ENCODE measurements at regions not wholly inside any gene's neighbourhood (a gene's known extent, or its start where the extent isn't known, plus 50 kb on each side); places are given as distances from the start of the nearest gene placed in this dataset.

DNA sequence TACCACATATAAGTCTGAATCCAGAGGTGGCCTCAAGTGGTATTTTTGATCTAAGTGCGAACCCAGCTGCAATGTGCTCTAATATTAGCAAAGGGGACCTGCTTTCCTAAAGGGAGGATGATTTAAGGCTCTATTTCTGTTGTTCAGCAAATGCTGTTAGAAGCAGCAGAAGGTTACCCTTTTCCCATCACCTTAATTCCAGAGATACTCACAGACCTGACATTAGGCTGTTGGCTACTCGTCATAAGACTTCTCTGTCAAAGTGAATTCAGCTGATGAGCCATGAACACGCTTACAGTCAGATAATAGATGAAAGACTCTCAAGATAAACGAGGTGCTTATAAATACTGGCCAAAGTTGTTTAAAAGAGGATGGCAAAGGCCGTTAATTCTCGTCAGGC lies 308.7 kb upstream of the DDHD1 start:
- CTCF ChIA-PET = interaction anchor here (1.1 kb wide), 1 partner anchor 11 kb away, joined by 3 read pairs; no protein-coding TSS in a partner anchor
- FAIRE-seq = no peak
- WGBS (ENCODE audit: missing lambda C conversion rate) = 79% methylated on average over 6 of the region's 6 CpGs

DNA sequence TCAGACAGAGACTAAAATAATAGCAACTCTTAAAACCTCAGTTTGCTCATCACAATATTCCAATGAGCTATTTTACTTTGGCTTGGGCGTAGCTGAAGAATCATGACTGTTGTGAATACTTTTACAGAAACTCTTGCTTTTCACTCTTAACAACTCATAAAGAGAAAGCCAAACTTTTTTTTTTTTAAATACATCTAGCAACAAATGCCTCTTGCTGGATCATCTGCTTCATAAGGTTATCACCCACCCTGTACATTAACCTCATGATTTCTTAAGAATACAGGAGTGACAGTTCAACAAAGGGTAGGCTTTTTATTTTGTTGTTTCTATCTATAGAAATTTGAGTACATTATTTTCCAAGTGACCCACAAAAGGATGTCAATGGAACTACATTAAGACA lies 307.4 kb upstream of the DDHD1 start:
- POLR2A ChIA-PET = no interaction called here
- no peak for DNase-seq (ENCODE audit: low read depth in 1 of 2, low spot score in 1 of 2)
- H3K9me3 ChIP-seq = no peaks in the 10 kb centered on the region
- no peak for ATAC-seq
- H3K4me3 ChIP-seq = no peak overlapping the region
- no peak overlapping the region for H3K4me2 ChIP-seq
- H3K27ac ChIP-seq = no peak overlapping the region; a peak in 1 of 6 replicates
- peaks cover 23% of the 10 kb centered on the region for H3K4me1 ChIP-seq
- CTCF ChIA-PET = interaction anchor here (0.9 kb wide), 1 partner anchor 1346 kb away, joined by 3 read pairs; no protein-coding TSS in a partner anchor
- 84% methylated on average over 1 of the region's 1 CpG for WGBS (ENCODE audit: missing lambda C conversion rate)
- TF ChIP-seq, protein P1, sequence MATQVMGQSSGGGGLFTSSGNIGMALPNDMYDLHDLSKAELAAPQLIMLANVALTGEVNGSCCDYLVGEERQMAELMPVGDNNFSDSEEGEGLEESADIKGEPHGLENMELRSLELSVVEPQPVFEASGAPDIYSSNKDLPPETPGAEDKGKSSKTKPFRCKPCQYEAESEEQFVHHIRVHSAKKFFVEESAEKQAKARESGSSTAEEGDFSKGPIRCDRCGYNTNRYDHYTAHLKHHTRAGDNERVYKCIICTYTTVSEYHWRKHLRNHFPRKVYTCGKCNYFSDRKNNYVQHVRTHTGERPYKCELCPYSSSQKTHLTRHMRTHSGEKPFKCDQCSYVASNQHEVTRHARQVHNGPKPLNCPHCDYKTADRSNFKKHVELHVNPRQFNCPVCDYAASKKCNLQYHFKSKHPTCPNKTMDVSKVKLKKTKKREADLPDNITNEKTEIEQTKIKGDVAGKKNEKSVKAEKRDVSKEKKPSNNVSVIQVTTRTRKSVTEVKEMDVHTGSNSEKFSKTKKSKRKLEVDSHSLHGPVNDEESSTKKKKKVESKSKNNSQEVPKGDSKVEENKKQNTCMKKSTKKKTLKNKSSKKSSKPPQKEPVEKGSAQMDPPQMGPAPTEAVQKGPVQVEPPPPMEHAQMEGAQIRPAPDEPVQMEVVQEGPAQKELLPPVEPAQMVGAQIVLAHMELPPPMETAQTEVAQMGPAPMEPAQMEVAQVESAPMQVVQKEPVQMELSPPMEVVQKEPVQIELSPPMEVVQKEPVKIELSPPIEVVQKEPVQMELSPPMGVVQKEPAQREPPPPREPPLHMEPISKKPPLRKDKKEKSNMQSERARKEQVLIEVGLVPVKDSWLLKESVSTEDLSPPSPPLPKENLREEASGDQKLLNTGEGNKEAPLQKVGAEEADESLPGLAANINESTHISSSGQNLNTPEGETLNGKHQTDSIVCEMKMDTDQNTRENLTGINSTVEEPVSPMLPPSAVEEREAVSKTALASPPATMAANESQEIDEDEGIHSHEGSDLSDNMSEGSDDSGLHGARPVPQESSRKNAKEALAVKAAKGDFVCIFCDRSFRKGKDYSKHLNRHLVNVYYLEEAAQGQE (IDR thresholded peaks at IDR 0.05) = no peak
- TF ChIP-seq JUNB (IDR thresholded peaks at IDR 0.05) (no peak), HOXB13 (CRISPR knock-in tag; IDR thresholded peaks at IDR 0.05; ENCODE audit: low read depth) (no peak), NPAS2 (CRISPR knock-in tag; IDR thresholded peaks at IDR 0.05; ENCODE audit: borderline replicate concordance) (no peak), NFE2L2 (conservative IDR thresholded peaks at IDR 0.05; ENCODE audit: low read length) (no peak)
- TF ChIP-seq, protein P2, sequence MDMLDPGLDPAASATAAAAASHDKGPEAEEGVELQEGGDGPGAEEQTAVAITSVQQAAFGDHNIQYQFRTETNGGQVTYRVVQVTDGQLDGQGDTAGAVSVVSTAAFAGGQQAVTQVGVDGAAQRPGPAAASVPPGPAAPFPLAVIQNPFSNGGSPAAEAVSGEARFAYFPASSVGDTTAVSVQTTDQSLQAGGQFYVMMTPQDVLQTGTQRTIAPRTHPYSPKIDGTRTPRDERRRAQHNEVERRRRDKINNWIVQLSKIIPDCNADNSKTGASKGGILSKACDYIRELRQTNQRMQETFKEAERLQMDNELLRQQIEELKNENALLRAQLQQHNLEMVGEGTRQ (IDR thresholded peaks at IDR 0.05) = no peak
- TF ChIP-seq, protein P3, sequence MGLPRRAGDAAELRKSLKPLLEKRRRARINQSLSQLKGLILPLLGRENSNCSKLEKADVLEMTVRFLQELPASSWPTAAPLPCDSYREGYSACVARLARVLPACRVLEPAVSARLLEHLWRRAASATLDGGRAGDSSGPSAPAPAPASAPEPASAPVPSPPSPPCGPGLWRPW (IDR thresholded peaks at IDR 0.05) = no peak
- TF ChIP-seq, protein P4, sequence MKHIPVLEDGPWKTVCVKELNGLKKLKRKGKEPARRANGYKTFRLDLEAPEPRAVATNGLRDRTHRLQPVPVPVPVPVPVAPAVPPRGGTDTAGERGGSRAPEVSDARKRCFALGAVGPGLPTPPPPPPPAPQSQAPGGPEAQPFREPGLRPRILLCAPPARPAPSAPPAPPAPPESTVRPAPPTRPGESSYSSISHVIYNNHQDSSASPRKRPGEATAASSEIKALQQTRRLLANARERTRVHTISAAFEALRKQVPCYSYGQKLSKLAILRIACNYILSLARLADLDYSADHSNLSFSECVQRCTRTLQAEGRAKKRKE (CRISPR knock-in tag; IDR thresholded peaks at IDR 0.05; ENCODE audit: low read depth) = no peak
- TF ChIP-seq, protein P5, sequence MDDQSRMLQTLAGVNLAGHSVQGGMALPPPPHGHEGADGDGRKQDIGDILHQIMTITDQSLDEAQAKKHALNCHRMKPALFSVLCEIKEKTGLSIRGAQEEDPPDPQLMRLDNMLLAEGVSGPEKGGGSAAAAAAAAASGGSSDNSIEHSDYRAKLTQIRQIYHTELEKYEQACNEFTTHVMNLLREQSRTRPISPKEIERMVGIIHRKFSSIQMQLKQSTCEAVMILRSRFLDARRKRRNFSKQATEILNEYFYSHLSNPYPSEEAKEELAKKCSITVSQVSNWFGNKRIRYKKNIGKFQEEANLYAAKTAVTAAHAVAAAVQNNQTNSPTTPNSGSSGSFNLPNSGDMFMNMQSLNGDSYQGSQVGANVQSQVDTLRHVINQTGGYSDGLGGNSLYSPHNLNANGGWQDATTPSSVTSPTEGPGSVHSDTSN (IDR thresholded peaks at IDR 0.05) = no peak
- no peak for FAIRE-seq

More for the DNA sequence above, 308.7 kb upstream of the DDHD1 start:
- Histone ChIP-seq H3K27ac (no peak overlapping the region), H3K4me3 (no peak overlapping the region), H3K9me3 (no peaks in the 10 kb centered on the region), H3K4me1 (peaks cover 23% of the 10 kb centered on the region), H3K4me2 (no peak overlapping the region)
- DNase-seq (ENCODE audit: low read depth in 1 of 2, low spot score in 1 of 2) (no peak), ATAC-seq (no peak)
- no peak for TF ChIP-seq ZC3H11A (IDR thresholded peaks at IDR 0.05)
- no peak for TF ChIP-seq JUNB (IDR thresholded peaks at IDR 0.05)
- TF ChIP-seq EP300 (IDR thresholded peaks at IDR 0.05) = no peak
- POLR2A ChIA-PET = no interaction called here

DNA sequence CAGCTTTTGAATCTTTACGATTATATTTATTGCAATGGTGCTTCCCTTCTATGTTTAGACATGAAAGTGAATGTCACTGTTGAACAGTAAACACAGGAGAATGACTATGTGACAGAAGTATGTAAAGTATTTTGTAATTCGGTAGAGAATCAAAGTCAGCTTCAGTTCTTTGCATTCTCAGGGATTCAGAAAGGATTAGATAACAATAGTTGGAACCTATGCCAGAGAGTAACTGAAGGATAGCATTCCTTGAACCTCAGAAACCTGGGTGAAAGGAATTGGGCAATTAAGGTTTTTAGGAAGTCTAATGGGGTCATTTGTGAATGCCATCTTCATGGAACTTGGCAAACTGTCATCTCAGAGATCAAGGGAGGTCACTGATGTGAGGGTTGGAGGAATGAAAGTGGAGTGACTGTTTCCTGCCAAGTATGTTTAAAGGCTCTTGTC lies 305.3 kb upstream of the DDHD1 start:
- no peaks in the 10 kb centered on the region for H3K9me3 ChIP-seq
- peak; percentile 98 for FAIRE-seq
- TF ChIP-seq CEBPB (IDR thresholded peaks at IDR 0.05) (peak in 1 of 2 experiments; percentile 84), FOSL2 (IDR thresholded peaks at IDR 0.05) (peak; percentile 88), FOSL2 (CRISPR knock-in tag; IDR thresholded peaks at IDR 0.05) (peak; percentile 81), JUNB (IDR thresholded peaks at IDR 0.05) (peak; percentile 95), ZFP36 (IDR thresholded peaks at IDR 0.05; ENCODE audit: borderline replicate concordance, partially characterized antibody) (no peak), EP300 (IDR thresholded peaks at IDR 0.05) (peak; percentile 65 to 91; a peak in 4 of 5 replicates), SMC3 (IDR thresholded peaks at IDR 0.05) (peak; percentile 22; the same call in 2 of the 3 replicates), ZC3H11A (IDR thresholded peaks at IDR 0.05) (no peak), JUN (IDR thresholded peaks at IDR 0.05) (peak; percentile 59 to 90; a peak in 4 of 5 replicates), GATA3 (IDR thresholded peaks at IDR 0.05; ENCODE audit: borderline replicate concordance) (peak; percentile 93)
- TF ChIP-seq, protein P3 (IDR thresholded peaks at IDR 0.05) = peak; percentile 73
- TF ChIP-seq, protein P6, sequence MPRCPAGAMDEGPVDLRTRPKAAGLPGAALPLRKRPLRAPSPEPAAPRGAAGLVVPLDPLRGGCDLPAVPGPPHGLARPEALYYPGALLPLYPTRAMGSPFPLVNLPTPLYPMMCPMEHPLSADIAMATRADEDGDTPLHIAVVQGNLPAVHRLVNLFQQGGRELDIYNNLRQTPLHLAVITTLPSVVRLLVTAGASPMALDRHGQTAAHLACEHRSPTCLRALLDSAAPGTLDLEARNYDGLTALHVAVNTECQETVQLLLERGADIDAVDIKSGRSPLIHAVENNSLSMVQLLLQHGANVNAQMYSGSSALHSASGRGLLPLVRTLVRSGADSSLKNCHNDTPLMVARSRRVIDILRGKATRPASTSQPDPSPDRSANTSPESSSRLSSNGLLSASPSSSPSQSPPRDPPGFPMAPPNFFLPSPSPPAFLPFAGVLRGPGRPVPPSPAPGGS (IDR thresholded peaks at IDR 0.05) = peak; percentile 88; the same call in 2 of the 3 replicates
- H3K27ac ChIP-seq = peak overlapping the region; percentile 52 to 81; a peak in 5 of 6 replicates
- ChIA-PET POLR2A (no interaction called here), CTCF (interaction anchor here (1.1 to 1.5 kb wide), 3 partner anchors 703 to 889 kb away, joined by 3 to 6 read pairs (median 3); no protein-coding TSS in a partner anchor)
- H3K4me1 ChIP-seq = peaks cover 23% of the 10 kb centered on the region
- DNase-seq (ENCODE audit: low read depth in 1 of 2, low spot score in 1 of 2) = peak; percentile 42 to 72
- ATAC-seq = peak; percentile 92 to 93
- H3K4me3 ChIP-seq = no peak overlapping the region
- peak overlapping the region; percentile 67 for H3K4me2 ChIP-seq
- 3% methylated on average over 2 of the region's 2 CpGs for WGBS (ENCODE audit: missing lambda C conversion rate)

Data from A549 (cell line).